Uterus (tissue), 3 donors: ENCODE measurements at regions not wholly inside any gene's neighbourhood (a gene's known extent, or its start where the extent isn't known, plus 50 kb on each side); places are given as distances from the start of the nearest gene placed in this dataset.

Experiments used
- DNase-seq, 2 donors: peaks; one replicate each; pipeline ENCODE4 v3.0.0-alpha.2; 2019 to 2020
- H3K27ac ChIP-seq, 2 donors: fragments of 200-600 bp; sonication (generic); 1 replicate in 1 of 2; 2 replicates in 1 of 2; pipeline ENCODE4 v1.5.1; 2016 to 2018
- H3K27me3 ChIP-seq, 2 donors: fragments of 200-600 bp; sonication (generic); one replicate each; pipeline ENCODE4 v1.5.1; 2018 to 2019; ENCODE audit warnings: control low read depth in 1 of 2
- H3K36me3 ChIP-seq, 2 donors: fragments of 200-600 bp; sonication (generic); one replicate each; pipeline ENCODE4 v1.5.1; 2019; ENCODE audit warnings: control low read depth in 1 of 2
- H3K4me1 ChIP-seq, 2 donors: fragments of 200-600 bp; sonication (generic); one replicate each; pipeline ENCODE4 v1.5.1; 2018 to 2019; ENCODE audit warnings: control low read depth in 1 of 2
- H3K4me3 ChIP-seq, 2 donors: fragments of 200-600 bp; sonication (generic); 1 replicate in 1 of 2; 2 replicates in 1 of 2; pipeline ENCODE4 v1.5.1; 2018 to 2019; ENCODE audit warnings: mild to moderate bottlenecking in 1 of 2
- H3K9me3 ChIP-seq, 2 donors: fragments of 200-600 bp; sonication (generic); one replicate each; pipeline ENCODE4 v1.5.1; 2019; ENCODE audit warnings: control low read depth in 1 of 2
- CTCF ChIP-seq, 4 experiments: fragments of 200-600 bp in 2 of 4; fragments of 450-650 bp in 2 of 4; sonication (generic) in 2 of 4; IDR thresholded peaks; one replicate each; pipeline ENCODE4 v1.5.1; 2016 to 2019; ENCODE audit warnings: antibody characterized with exemption in 4 of 4, mild to moderate bottlenecking in 2 of 4, moderate library complexity in 1 of 4
- POLR2A ChIP-seq, 2 donors: fragments of 450-650 bp; IDR thresholded peaks; one replicate each; pipeline ENCODE4 v1.6.1; 2016; ENCODE audit warnings: antibody characterized with exemption in 2 of 2, mild to moderate bottlenecking in 1 of 2, moderate library complexity in 1 of 2
- intact Hi-C: fragments of 100-400 bp; cut with DNase I; formaldehyde crosslinking; loops from one replicate; pipeline ENCODE4 v1.15.1; 2023; ENCODE audit warnings: low total_unique reads
- donor health status: DM: yes; HTN: yes; CAD: no.

- H3K9me3 ChIP-seq = no peaks in the 10 kb centered on the region
- intact Hi-C loops = no loop called here
- H3K4me1 ChIP-seq = no peaks in the 10 kb centered on the region
- no peaks in the 10 kb centered on the region for H3K27me3 ChIP-seq
- H3K27ac ChIP-seq = no peak overlapping the region
- no peak overlapping the region for H3K4me3 ChIP-seq
- H3K36me3 ChIP-seq = no peaks in the 10 kb centered on the region
- no peak for DNase-seq
- TF ChIP-seq POLR2A (IDR thresholded peaks at IDR 0.05) (no peak), CTCF (IDR thresholded peaks at IDR 0.05) (no peak)
Measured at GRCh38 chr2:4942441-4942840, 749.7 kb upstream of the SOX11 start.

- DNase-seq = no peak
- H3K27me3 ChIP-seq = no peaks in the 10 kb centered on the region
- H3K4me3 ChIP-seq = no peak overlapping the region
- H3K4me1 ChIP-seq = no peaks in the 10 kb centered on the region
- no peaks in the 10 kb centered on the region for H3K36me3 ChIP-seq
- H3K27ac ChIP-seq = no peak overlapping the region
- intact Hi-C loops = no loop called here
- no peaks in the 10 kb centered on the region for H3K9me3 ChIP-seq
- TF ChIP-seq CTCF (IDR thresholded peaks at IDR 0.05) (no peak), POLR2A (IDR thresholded peaks at IDR 0.05) (no peak)
Measured at GRCh38 chr2:4947911-4948310, 744.3 kb upstream of the SOX11 start.

- Histone ChIP-seq H3K27ac (no peak overlapping the region), H3K27me3 (no peaks in the 10 kb centered on the region), H3K4me1 (no peaks in the 10 kb centered on the region), H3K4me3 (no peak overlapping the region), H3K9me3 (no peaks in the 10 kb centered on the region), H3K36me3 (no peaks in the 10 kb centered on the region)
- no peak for DNase-seq
- intact Hi-C loops = no loop called here
- TF ChIP-seq CTCF (IDR thresholded peaks at IDR 0.05) = no peak
- no peak for TF ChIP-seq POLR2A (IDR thresholded peaks at IDR 0.05)
Measured at GRCh38 chr2:4951368-4951767, 740.8 kb upstream of the SOX11 start.

- DNase-seq = no peak
- no peak overlapping the region for H3K4me3 ChIP-seq
- intact Hi-C loops = no loop called here
- H3K9me3 ChIP-seq = no peaks in the 10 kb centered on the region
- H3K36me3 ChIP-seq = no peaks in the 10 kb centered on the region
- no peak for TF ChIP-seq CTCF (IDR thresholded peaks at IDR 0.05)
- TF ChIP-seq POLR2A (IDR thresholded peaks at IDR 0.05) = no peak
- no peak overlapping the region for H3K27ac ChIP-seq
- H3K27me3 ChIP-seq = no peaks in the 10 kb centered on the region
- H3K4me1 ChIP-seq = no peaks in the 10 kb centered on the region
Measured at GRCh38 chr2:4959219-4959618, 733.0 kb upstream of the SOX11 start.

GRCh38 chr2:4962419-4962818 lies 729.8 kb upstream of the SOX11 start:
- Histone ChIP-seq H3K36me3 (no peaks in the 10 kb centered on the region), H3K9me3 (no peaks in the 10 kb centered on the region), H3K4me1 (no peaks in the 10 kb centered on the region), H3K27me3 (no peaks in the 10 kb centered on the region), H3K27ac (no peak overlapping the region), H3K4me3 (no peak overlapping the region)
- TF ChIP-seq POLR2A (IDR thresholded peaks at IDR 0.05) (no peak), CTCF (IDR thresholded peaks at IDR 0.05) (no peak)
- DNase-seq = no peak
- intact Hi-C loops = no loop called here
